ENCODE measurements at regions not wholly inside any gene's neighbourhood (a gene's known extent, or its start where the extent isn't known, plus 50 kb on each side); places are given as distances from the start of the nearest gene placed in this dataset.
"Not testable (repeated sequence)": the region's sequence is repeated elsewhere in the genome, so short reads cannot be mapped to it uniquely, and the experiment has no call there.

- Histone ChIP-seq H3K27ac (ENCODE audit: insufficient read depth, low read depth, low read length, poor library complexity, severe bottlenecking) (no peak overlapping the region), H3K27me3 (ENCODE audit: control insufficient read depth, insufficient read depth, low read length, poor library complexity, severe bottlenecking) (no peaks in the 10 kb centered on the region), H3K4me3 (ENCODE audit: insufficient read depth, low read depth, low read length) (no peak overlapping the region), H3K9me3 (ENCODE audit: control insufficient read depth, low read length) (no peaks in the 10 kb centered on the region), H3K4me1 (ENCODE audit: control insufficient read depth, insufficient read depth, low read length) (no peaks in the 10 kb centered on the region), H3K36me3 (ENCODE audit: control insufficient read depth, insufficient read depth, low read length) (no peaks in the 10 kb centered on the region)
- 90 to 99% methylated on average over 3 to 4 of the region's 5 CpGs for WGBS, 2 experiments
Measured at GRCh38 chr10:36739884-36740445, 385.4 kb upstream of the ANKRD30A start.

GRCh38 chr10:36738738-36739431 is 386.5 kb upstream of the ANKRD30A start:
- Histone ChIP-seq H3K27me3 (ENCODE audit: control insufficient read depth, insufficient read depth, low read length, poor library complexity, severe bottlenecking) (no peaks in the 10 kb centered on the region), H3K36me3 (ENCODE audit: control insufficient read depth, insufficient read depth, low read length) (no peaks in the 10 kb centered on the region), H3K4me3 (ENCODE audit: insufficient read depth, low read depth, low read length) (no peak overlapping the region), H3K27ac (ENCODE audit: insufficient read depth, low read depth, low read length, poor library complexity, severe bottlenecking) (no peak overlapping the region), H3K4me1 (ENCODE audit: control insufficient read depth, insufficient read depth, low read length) (no peaks in the 10 kb centered on the region), H3K9me3 (ENCODE audit: control insufficient read depth, low read length) (no peaks in the 10 kb centered on the region)
- WGBS, 2 experiments: 94 to 98% methylated on average over 4 of the region's 4 CpGs

GRCh38 chr10:36736311-36736710 is 389.1 kb upstream of the ANKRD30A start:
- no peaks in the 10 kb centered on the region for H3K9me3 ChIP-seq (ENCODE audit: control insufficient read depth, low read length)
- 93 to 94% methylated on average over 1 of the region's 1 CpG for WGBS, 2 experiments
- no peaks in the 10 kb centered on the region for H3K27me3 ChIP-seq (ENCODE audit: control insufficient read depth, insufficient read depth, low read length, poor library complexity, severe bottlenecking)
- no peaks in the 10 kb centered on the region for H3K36me3 ChIP-seq (ENCODE audit: control insufficient read depth, insufficient read depth, low read length)
- no peak overlapping the region for H3K4me3 ChIP-seq (ENCODE audit: insufficient read depth, low read depth, low read length)
- H3K27ac ChIP-seq (ENCODE audit: insufficient read depth, low read depth, low read length, poor library complexity, severe bottlenecking): no peak overlapping the region
- H3K4me1 ChIP-seq (ENCODE audit: control insufficient read depth, insufficient read depth, low read length): no peaks in the 10 kb centered on the region

- not testable (repeated sequence) for H3K4me3 ChIP-seq (ENCODE audit: insufficient read depth, low read depth, low read length); H3K27ac ChIP-seq (ENCODE audit: insufficient read depth, low read depth, low read length, poor library complexity, severe bottlenecking); H3K9me3 ChIP-seq (ENCODE audit: control insufficient read depth, low read length); H3K4me1 ChIP-seq (ENCODE audit: control insufficient read depth, insufficient read depth, low read length); H3K27me3 ChIP-seq (ENCODE audit: control insufficient read depth, insufficient read depth, low read length, poor library complexity, severe bottlenecking); H3K36me3 ChIP-seq (ENCODE audit: control insufficient read depth, insufficient read depth, low read length)
- 96 to 97% methylated on average over 20 to 21 of the region's 21 CpGs for WGBS, 2 experiments
Measured at GRCh38 chr10:36734590-36734989, 390.8 kb upstream of the ANKRD30A start.

- no peaks in the 10 kb centered on the region for H3K36me3 ChIP-seq (ENCODE audit: control insufficient read depth, insufficient read depth, low read length)
- H3K4me3 ChIP-seq (ENCODE audit: insufficient read depth, low read depth, low read length): no peak overlapping the region
- H3K9me3 ChIP-seq (ENCODE audit: control insufficient read depth, low read length): no peaks in the 10 kb centered on the region
- no peak overlapping the region for H3K27ac ChIP-seq (ENCODE audit: insufficient read depth, low read depth, low read length, poor library complexity, severe bottlenecking)
- WGBS, 2 experiments: 92 to 98% methylated on average over 6 of the region's 6 CpGs
- H3K27me3 ChIP-seq (ENCODE audit: control insufficient read depth, insufficient read depth, low read length, poor library complexity, severe bottlenecking): no peaks in the 10 kb centered on the region
- H3K4me1 ChIP-seq (ENCODE audit: control insufficient read depth, insufficient read depth, low read length): peaks cover 8% of the 10 kb centered on the region
Measured at GRCh38 chr10:36730316-36730715, 395.1 kb upstream of the ANKRD30A start.

- H3K4me1 ChIP-seq (ENCODE audit: control insufficient read depth, insufficient read depth, low read length): peaks cover 14% of the 10 kb centered on the region
- no peaks in the 10 kb centered on the region for H3K36me3 ChIP-seq (ENCODE audit: control insufficient read depth, insufficient read depth, low read length)
- WGBS, 2 experiments: 83 to 87% methylated on average over 2 of the region's 2 CpGs
- H3K4me3 ChIP-seq (ENCODE audit: insufficient read depth, low read depth, low read length): no peak overlapping the region
- no peak overlapping the region for H3K27ac ChIP-seq (ENCODE audit: insufficient read depth, low read depth, low read length, poor library complexity, severe bottlenecking)
- no peaks in the 10 kb centered on the region for H3K27me3 ChIP-seq (ENCODE audit: control insufficient read depth, insufficient read depth, low read length, poor library complexity, severe bottlenecking)
- no peaks in the 10 kb centered on the region for H3K9me3 ChIP-seq (ENCODE audit: control insufficient read depth, low read length)
Measured at GRCh38 chr10:36728626-36729025, 396.8 kb upstream of the ANKRD30A start.

- H3K27ac ChIP-seq (ENCODE audit: insufficient read depth, low read depth, low read length, poor library complexity, severe bottlenecking): peak overlapping the region; percentile 50
- no peaks in the 10 kb centered on the region for H3K27me3 ChIP-seq (ENCODE audit: control insufficient read depth, insufficient read depth, low read length, poor library complexity, severe bottlenecking)
- no peaks in the 10 kb centered on the region for H3K9me3 ChIP-seq (ENCODE audit: control insufficient read depth, low read length)
- no peaks in the 10 kb centered on the region for H3K36me3 ChIP-seq (ENCODE audit: control insufficient read depth, insufficient read depth, low read length)
- H3K4me3 ChIP-seq (ENCODE audit: insufficient read depth, low read depth, low read length): no peak overlapping the region
- peaks cover 14% of the 10 kb centered on the region for H3K4me1 ChIP-seq (ENCODE audit: control insufficient read depth, insufficient read depth, low read length)
- WGBS, 2 experiments: 79 to 100% methylated on average over 2 to 5 of the region's 6 CpGs
Measured at GRCh38 chr10:36725581-36726520, 399.5 kb upstream of the ANKRD30A start.

- no peaks in the 10 kb centered on the region for H3K9me3 ChIP-seq (ENCODE audit: control insufficient read depth, low read length)
- H3K27me3 ChIP-seq (ENCODE audit: control insufficient read depth, insufficient read depth, low read length, poor library complexity, severe bottlenecking): no peaks in the 10 kb centered on the region
- no peaks in the 10 kb centered on the region for H3K36me3 ChIP-seq (ENCODE audit: control insufficient read depth, insufficient read depth, low read length)
- H3K4me3 ChIP-seq (ENCODE audit: insufficient read depth, low read depth, low read length): no peak overlapping the region
- H3K4me1 ChIP-seq (ENCODE audit: control insufficient read depth, insufficient read depth, low read length): peaks cover 14% of the 10 kb centered on the region
- H3K27ac ChIP-seq (ENCODE audit: insufficient read depth, low read depth, low read length, poor library complexity, severe bottlenecking): no peak overlapping the region
- 88 to 89% methylated on average over 9 of the region's 9 CpGs for WGBS, 2 experiments
Measured at GRCh38 chr10:36722777-36723176, 402.6 kb upstream of the ANKRD30A start.

- peaks cover 14% of the 10 kb centered on the region for H3K4me1 ChIP-seq (ENCODE audit: control insufficient read depth, insufficient read depth, low read length)
- no peak overlapping the region for H3K27ac ChIP-seq (ENCODE audit: insufficient read depth, low read depth, low read length, poor library complexity, severe bottlenecking)
- H3K9me3 ChIP-seq (ENCODE audit: control insufficient read depth, low read length): no peaks in the 10 kb centered on the region
- H3K27me3 ChIP-seq (ENCODE audit: control insufficient read depth, insufficient read depth, low read length, poor library complexity, severe bottlenecking): no peaks in the 10 kb centered on the region
- WGBS, 2 experiments: 88 to 92% methylated on average over 2 of the region's 2 CpGs
- no peak overlapping the region for H3K4me3 ChIP-seq (ENCODE audit: insufficient read depth, low read depth, low read length)
- H3K36me3 ChIP-seq (ENCODE audit: control insufficient read depth, insufficient read depth, low read length): no peaks in the 10 kb centered on the region
Measured at GRCh38 chr10:36721871-36722270, 403.5 kb upstream of the ANKRD30A start.

GRCh38 chr10:36720895-36721294 is 404.5 kb upstream of the ANKRD30A start:
- no CpG with 5 or more reads among the region's 1 CpG for WGBS, 2 experiments
- Histone ChIP-seq H3K36me3 (ENCODE audit: control insufficient read depth, insufficient read depth, low read length) (no peaks in the 10 kb centered on the region), H3K4me3 (ENCODE audit: insufficient read depth, low read depth, low read length) (no peak overlapping the region), H3K27me3 (ENCODE audit: control insufficient read depth, insufficient read depth, low read length, poor library complexity, severe bottlenecking) (no peaks in the 10 kb centered on the region), H3K9me3 (ENCODE audit: control insufficient read depth, low read length) (no peaks in the 10 kb centered on the region), H3K4me1 (ENCODE audit: control insufficient read depth, insufficient read depth, low read length) (peaks cover 10% of the 10 kb centered on the region), H3K27ac (ENCODE audit: insufficient read depth, low read depth, low read length, poor library complexity, severe bottlenecking) (no peak overlapping the region)

All from ectodermal cell (in vitro differentiated cells).